Osteoblast (primary cell): ENCODE measurements at regions not wholly inside any gene's neighbourhood (a gene's known extent, or its start where the extent isn't known, plus 50 kb on each side); places are given as distances from the start of the nearest gene placed in this dataset.

Experiments used
- DNase-seq: peaks from one replicate; pipeline ENCODE4 v3.0.0; 2011; ENCODE audit warnings: low spot score, mixed read lengths; ENCODE audit not compliant: insufficient read length; ENCODE audit errors: missing footprints
- H2AFZ ChIP-seq: 2 replicates; pipeline ENCODE4 v1.6.0; 2011; ENCODE audit warnings: mild to moderate bottlenecking, low read length
- H3K27ac ChIP-seq: 2 replicates; pipeline ENCODE4 v1.5.1; 2011; ENCODE audit warnings: mild to moderate bottlenecking, low read depth, low read length, moderate library complexity
- H3K27me3 ChIP-seq: 2 replicates; pipeline ENCODE4 v1.6.0; 2012; ENCODE audit warnings: mild to moderate bottlenecking, control low read depth, inconsistent platforms, low read length, moderate library complexity; ENCODE audit not compliant: insufficient read depth
- H3K36me3 ChIP-seq: 2 replicates; pipeline ENCODE4 v1.5.1; 2011; ENCODE audit warnings: mild to moderate bottlenecking, low read length, control low read depth, moderate library complexity; ENCODE audit not compliant: insufficient read depth
- H3K4me1 ChIP-seq: 2 replicates; pipeline ENCODE4 v1.5.1; 2011; ENCODE audit warnings: mild to moderate bottlenecking, low read length, control low read depth, moderate library complexity; ENCODE audit not compliant: insufficient read depth
- H3K4me2 ChIP-seq: 2 replicates; pipeline ENCODE4 v1.6.0; 2011; ENCODE audit warnings: mild to moderate bottlenecking, low read length; ENCODE audit not compliant: insufficient read depth
- H3K4me3 ChIP-seq: fragments of 200-600 bp; sonication (generic); 3 replicates; pipeline ENCODE4 v1.5.1; 2012; ENCODE audit warnings: mild to moderate bottlenecking, low read length, inconsistent platforms; ENCODE audit not compliant: insufficient read depth
- H3K79me2 ChIP-seq: 2 replicates; pipeline ENCODE4 v1.6.0; 2012; ENCODE audit warnings: mild to moderate bottlenecking, low read length, control low read depth, inconsistent platforms; ENCODE audit not compliant: insufficient read depth
- H3K9me3 ChIP-seq: 2 replicates; pipeline ENCODE4 v1.5.1; 2011; ENCODE audit warnings: low read depth, low read length, control low read depth
- H4K20me1 ChIP-seq: 2 replicates; pipeline ENCODE4 v1.6.0; 2012; ENCODE audit warnings: mild to moderate bottlenecking, low read length, control low read depth; ENCODE audit not compliant: insufficient read depth
- TF ChIP-seq, protein P1 (sequence below): IDR thresholded peaks from 2 replicates; pipeline ENCODE4 v1.5.1; 2011; ENCODE audit warnings: mild to moderate bottlenecking, low read depth, low read length, moderate library complexity; ENCODE audit errors: extremely low read depth

- TF ChIP-seq, protein P1, sequence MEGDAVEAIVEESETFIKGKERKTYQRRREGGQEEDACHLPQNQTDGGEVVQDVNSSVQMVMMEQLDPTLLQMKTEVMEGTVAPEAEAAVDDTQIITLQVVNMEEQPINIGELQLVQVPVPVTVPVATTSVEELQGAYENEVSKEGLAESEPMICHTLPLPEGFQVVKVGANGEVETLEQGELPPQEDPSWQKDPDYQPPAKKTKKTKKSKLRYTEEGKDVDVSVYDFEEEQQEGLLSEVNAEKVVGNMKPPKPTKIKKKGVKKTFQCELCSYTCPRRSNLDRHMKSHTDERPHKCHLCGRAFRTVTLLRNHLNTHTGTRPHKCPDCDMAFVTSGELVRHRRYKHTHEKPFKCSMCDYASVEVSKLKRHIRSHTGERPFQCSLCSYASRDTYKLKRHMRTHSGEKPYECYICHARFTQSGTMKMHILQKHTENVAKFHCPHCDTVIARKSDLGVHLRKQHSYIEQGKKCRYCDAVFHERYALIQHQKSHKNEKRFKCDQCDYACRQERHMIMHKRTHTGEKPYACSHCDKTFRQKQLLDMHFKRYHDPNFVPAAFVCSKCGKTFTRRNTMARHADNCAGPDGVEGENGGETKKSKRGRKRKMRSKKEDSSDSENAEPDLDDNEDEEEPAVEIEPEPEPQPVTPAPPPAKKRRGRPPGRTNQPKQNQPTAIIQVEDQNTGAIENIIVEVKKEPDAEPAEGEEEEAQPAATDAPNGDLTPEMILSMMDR: no peak
- no peak overlapping the region for H3K4me2 ChIP-seq
- DNase-seq: no peak
- no peaks in the 10 kb centered on the region for H3K9me3 ChIP-seq
- H3K27me3 ChIP-seq: no peaks in the 10 kb centered on the region
- no peak overlapping the region for H2AFZ ChIP-seq
- H4K20me1 ChIP-seq: no peaks in the 10 kb centered on the region
- peaks cover 95% of the 10 kb centered on the region for H3K79me2 ChIP-seq
- H3K27ac ChIP-seq: no peak overlapping the region
- no peaks in the 10 kb centered on the region for H3K36me3 ChIP-seq
- no peak overlapping the region for H3K4me3 ChIP-seq
- H3K4me1 ChIP-seq: peaks cover 19% of the 10 kb centered on the region
Observed at GRCh38 chr4:188411805-188412204, 272.6 kb downstream of the TRIML1 start.

DNA sequence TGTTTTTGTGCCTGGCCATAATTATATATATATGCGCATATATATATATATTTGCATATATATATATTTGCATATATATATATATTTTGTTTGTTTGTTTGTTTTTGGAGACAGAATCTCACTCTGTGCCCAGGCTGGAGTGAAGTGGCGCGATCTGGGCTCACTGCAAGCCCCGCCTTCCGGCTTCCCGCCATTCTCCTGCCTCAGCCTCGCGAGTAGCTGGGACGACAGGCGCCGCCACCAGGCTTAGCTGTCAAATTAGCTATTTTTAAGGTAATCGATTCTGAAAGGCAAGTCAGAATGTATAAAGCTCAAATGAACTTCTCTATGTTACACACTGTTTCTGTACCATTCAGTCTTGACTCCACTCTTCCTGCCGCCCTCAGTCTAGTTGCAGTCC, 273.3 kb downstream of the TRIML1 start:
- no peaks in the 10 kb centered on the region for H4K20me1 ChIP-seq
- peaks cover 19% of the 10 kb centered on the region for H3K4me1 ChIP-seq
- TF ChIP-seq, protein P1: no peak
- no peaks in the 10 kb centered on the region for H3K36me3 ChIP-seq
- no peak overlapping the region for H3K4me3 ChIP-seq
- H3K27ac ChIP-seq: no peak overlapping the region
- no peak overlapping the region for H3K4me2 ChIP-seq
- H2AFZ ChIP-seq: no peak overlapping the region
- H3K27me3 ChIP-seq: no peaks in the 10 kb centered on the region
- H3K79me2 ChIP-seq: peaks cover 93% of the 10 kb centered on the region
- no peaks in the 10 kb centered on the region for H3K9me3 ChIP-seq
- no peak for DNase-seq

GRCh38 chr4:188414441-188414840, 275.2 kb downstream of the TRIML1 start:
- TF ChIP-seq, protein P1: no peak
- H3K9me3 ChIP-seq: no peaks in the 10 kb centered on the region
- no peak for DNase-seq
- peaks cover 90% of the 10 kb centered on the region for H3K79me2 ChIP-seq
- H3K27ac ChIP-seq: no peak overlapping the region
- no peak overlapping the region for H3K4me3 ChIP-seq
- H3K27me3 ChIP-seq: no peaks in the 10 kb centered on the region
- no peak overlapping the region for H3K4me2 ChIP-seq
- H4K20me1 ChIP-seq: no peaks in the 10 kb centered on the region
- no peaks in the 10 kb centered on the region for H3K36me3 ChIP-seq
- H3K4me1 ChIP-seq: peaks cover 3% of the 10 kb centered on the region
- no peak overlapping the region for H2AFZ ChIP-seq

DNA sequence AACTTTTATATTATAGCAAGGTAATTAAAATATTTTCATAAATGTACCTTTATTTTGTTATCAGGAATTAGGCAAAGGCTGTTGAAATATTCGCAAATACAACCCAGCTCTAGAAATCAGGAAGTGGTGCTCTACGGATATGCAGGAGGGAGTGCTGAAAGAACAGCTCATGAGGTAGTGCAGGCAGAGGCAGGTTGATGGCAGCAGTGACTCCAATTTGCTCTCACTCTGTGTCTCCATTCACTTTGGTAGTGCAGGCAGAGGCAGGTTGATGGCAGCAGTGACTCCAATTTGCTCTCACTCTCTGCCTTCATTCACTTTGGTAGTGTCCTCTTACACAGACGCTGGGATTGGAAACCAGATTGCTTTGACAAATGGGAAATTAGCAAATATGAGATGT, 277.9 kb downstream of the TRIML1 start:
- H3K9me3 ChIP-seq: no peaks in the 10 kb centered on the region
- no peaks in the 10 kb centered on the region for H3K27me3 ChIP-seq
- no peak overlapping the region for H2AFZ ChIP-seq
- H4K20me1 ChIP-seq: no peaks in the 10 kb centered on the region
- no peak overlapping the region for H3K4me2 ChIP-seq
- TF ChIP-seq, protein P1: no peak
- no peak overlapping the region for H3K4me3 ChIP-seq
- no peak overlapping the region for H3K27ac ChIP-seq
- no peaks in the 10 kb centered on the region for H3K4me1 ChIP-seq
- H3K79me2 ChIP-seq: peaks cover 80% of the 10 kb centered on the region
- H3K36me3 ChIP-seq: no peaks in the 10 kb centered on the region
- peak; percentile 47 for DNase-seq
